IPS-18a (cell line): ENCODE measurements at regions not wholly inside any gene's neighbourhood (a gene's known extent, or its start where the extent isn't known, plus 50 kb on each side); places are given as distances from the start of the nearest gene placed in this dataset.

ENCODE experiments used
- H3K27ac ChIP-seq: one replicate; pipeline ENCODE4 v1.5.1; 2013; ENCODE audit warnings: low read length
- H3K27me3 ChIP-seq: one replicate; pipeline ENCODE4 v1.6.1; 2013; ENCODE audit warnings: mild to moderate bottlenecking, low read length; ENCODE audit not compliant: control insufficient read depth, insufficient read depth
- H3K36me3 ChIP-seq: one replicate; pipeline ENCODE4 v1.6.1; 2013; ENCODE audit warnings: low read depth, low read length; ENCODE audit not compliant: control insufficient read depth
- H3K4me1 ChIP-seq: one replicate; pipeline ENCODE4 v1.6.1; 2013; ENCODE audit warnings: low read depth, low read length; ENCODE audit not compliant: control insufficient read depth
- H3K4me3 ChIP-seq: one replicate; pipeline ENCODE4 v1.5.1; 2013; ENCODE audit warnings: low read length
- H3K9ac ChIP-seq: one replicate; pipeline ENCODE4 v1.6.1; 2013; ENCODE audit warnings: mild to moderate bottlenecking, low read length, moderate library complexity
- H3K9me3 ChIP-seq: one replicate; pipeline ENCODE4 v1.6.1; 2013; ENCODE audit warnings: low read depth, low read length; ENCODE audit not compliant: control insufficient read depth

GRCh38 chr11:91955206-91955605 is 269.4 kb upstream of the FAT3 start:
- H3K4me1 ChIP-seq, result no peaks in the 10 kb centered on the region
- no peak overlapping the region for H3K27ac ChIP-seq
- no peaks in the 10 kb centered on the region for H3K36me3 ChIP-seq
- no peak overlapping the region for H3K9ac ChIP-seq
- H3K9me3 ChIP-seq, result no peaks in the 10 kb centered on the region
- H3K4me3 ChIP-seq, result no peak overlapping the region
- H3K27me3 ChIP-seq, result no peaks in the 10 kb centered on the region

GRCh38 chr11:91952056-91952455 is 272.6 kb upstream of the FAT3 start:
- no peak overlapping the region for H3K9ac ChIP-seq
- H3K9me3 ChIP-seq, result no peaks in the 10 kb centered on the region
- no peak overlapping the region for H3K4me3 ChIP-seq
- H3K27ac ChIP-seq, result no peak overlapping the region
- no peaks in the 10 kb centered on the region for H3K36me3 ChIP-seq
- H3K27me3 ChIP-seq, result no peaks in the 10 kb centered on the region
- H3K4me1 ChIP-seq, result no peaks in the 10 kb centered on the region

- Histone ChIP-seq H3K9ac (no peak overlapping the region), H3K4me3 (no peak overlapping the region), H3K27ac (no peak overlapping the region)
Measured at GRCh38 chr11:91947215-91947820, 277.3 kb upstream of the FAT3 start.

GRCh38 chr11:91946397-91946951 is 278.1 kb upstream of the FAT3 start:
- Histone ChIP-seq H3K36me3 (no peaks in the 10 kb centered on the region), H3K27ac (no peak overlapping the region), H3K9me3 (no peaks in the 10 kb centered on the region)

More at GRCh38 chr11:91947215-91947820, 277.3 kb upstream of the FAT3 start:
- no peaks in the 10 kb centered on the region for H3K27me3 ChIP-seq
- H3K9me3 ChIP-seq, result no peaks in the 10 kb centered on the region
- no peaks in the 10 kb centered on the region for H3K4me1 ChIP-seq
- H3K36me3 ChIP-seq, result no peaks in the 10 kb centered on the region

GRCh38 chr11:91935120-91935519 is 289.5 kb upstream of the FAT3 start:
- no peak overlapping the region for H3K27ac ChIP-seq
- no peak overlapping the region for H3K9ac ChIP-seq
- no peaks in the 10 kb centered on the region for H3K4me1 ChIP-seq
- no peaks in the 10 kb centered on the region for H3K27me3 ChIP-seq
- H3K4me3 ChIP-seq, result no peak overlapping the region
- no peaks in the 10 kb centered on the region for H3K36me3 ChIP-seq
- no peaks in the 10 kb centered on the region for H3K9me3 ChIP-seq

More at GRCh38 chr11:91946397-91946951, 278.1 kb upstream of the FAT3 start:
- Histone ChIP-seq H3K4me3 (no peak overlapping the region), H3K4me1 (no peaks in the 10 kb centered on the region), H3K27me3 (no peaks in the 10 kb centered on the region), H3K9ac (no peak overlapping the region)

- Histone ChIP-seq H3K9ac (no peak overlapping the region), H3K36me3 (no peaks in the 10 kb centered on the region), H3K9me3 (no peaks in the 10 kb centered on the region), H3K27ac (no peak overlapping the region), H3K4me1 (no peaks in the 10 kb centered on the region), H3K4me3 (no peak overlapping the region), H3K27me3 (no peaks in the 10 kb centered on the region)
Measured at GRCh38 chr11:91932151-91932821, 292.3 kb upstream of the FAT3 start.

GRCh38 chr11:91927448-91927847 is 297.2 kb upstream of the FAT3 start:
- Histone ChIP-seq H3K4me1 (no peaks in the 10 kb centered on the region), H3K27ac (no peak overlapping the region), H3K9me3 (no peaks in the 10 kb centered on the region), H3K36me3 (no peaks in the 10 kb centered on the region), H3K9ac (no peak overlapping the region), H3K27me3 (no peaks in the 10 kb centered on the region), H3K4me3 (no peak overlapping the region)

- no peaks in the 10 kb centered on the region for H3K27me3 ChIP-seq
- no peak overlapping the region for H3K27ac ChIP-seq
- no peaks in the 10 kb centered on the region for H3K4me1 ChIP-seq
- no peaks in the 10 kb centered on the region for H3K9me3 ChIP-seq
- no peak overlapping the region for H3K9ac ChIP-seq
- H3K36me3 ChIP-seq, result no peaks in the 10 kb centered on the region
- H3K4me3 ChIP-seq, result no peak overlapping the region
Measured at GRCh38 chr11:91926965-91927364, 297.7 kb upstream of the FAT3 start.

GRCh38 chr11:91922846-91923245 is 301.8 kb upstream of the FAT3 start:
- H3K27ac ChIP-seq, result no peak overlapping the region
- no peaks in the 10 kb centered on the region for H3K27me3 ChIP-seq
- no peaks in the 10 kb centered on the region for H3K4me1 ChIP-seq
- H3K9ac ChIP-seq, result no peak overlapping the region
- no peaks in the 10 kb centered on the region for H3K9me3 ChIP-seq
- no peaks in the 10 kb centered on the region for H3K36me3 ChIP-seq
- H3K4me3 ChIP-seq, result no peak overlapping the region

GRCh38 chr11:91921974-91922373 is 302.6 kb upstream of the FAT3 start:
- Histone ChIP-seq H3K4me1 (no peaks in the 10 kb centered on the region), H3K9me3 (no peaks in the 10 kb centered on the region), H3K9ac (no peak overlapping the region), H3K27me3 (no peaks in the 10 kb centered on the region), H3K27ac (no peak overlapping the region), H3K36me3 (no peaks in the 10 kb centered on the region), H3K4me3 (no peak overlapping the region)

- Histone ChIP-seq H3K36me3 (no peaks in the 10 kb centered on the region), H3K27me3 (no peaks in the 10 kb centered on the region), H3K9ac (no peak overlapping the region), H3K27ac (no peak overlapping the region), H3K9me3 (no peaks in the 10 kb centered on the region), H3K4me3 (no peak overlapping the region), H3K4me1 (no peaks in the 10 kb centered on the region)
Measured at GRCh38 chr11:91913407-91913806, 311.2 kb upstream of the FAT3 start.

- no peaks in the 10 kb centered on the region for H3K9me3 ChIP-seq
Measured at GRCh38 chr11:91912322-91912721, 312.3 kb upstream of the FAT3 start.

More at GRCh38 chr11:91912322-91912721, 312.3 kb upstream of the FAT3 start:
- H3K27ac ChIP-seq, result no peak overlapping the region
- no peak overlapping the region for H3K9ac ChIP-seq
- H3K27me3 ChIP-seq, result no peaks in the 10 kb centered on the region
- H3K4me1 ChIP-seq, result no peaks in the 10 kb centered on the region
- H3K36me3 ChIP-seq, result no peaks in the 10 kb centered on the region
- H3K4me3 ChIP-seq, result no peak overlapping the region
